ENCODE measurements at regions not wholly inside any gene's neighbourhood (a gene's known extent, or its start where the extent isn't known, plus 50 kb on each side); places are given as distances from the start of the nearest gene placed in this dataset.

GRCh38 chr5:109931049-109931780, 241.5 kb downstream of the MAN2A1 start:
- no peak for TF ChIP-seq CTCF (IDR thresholded peaks at IDR 0.05; ENCODE audit: insufficient read depth, low read depth, low read length, missing control alignments)
- DNase-seq (ENCODE audit: low read depth), result no peak
- H3K4me3 ChIP-seq (ENCODE audit: low read length), result no peak overlapping the region

DNA sequence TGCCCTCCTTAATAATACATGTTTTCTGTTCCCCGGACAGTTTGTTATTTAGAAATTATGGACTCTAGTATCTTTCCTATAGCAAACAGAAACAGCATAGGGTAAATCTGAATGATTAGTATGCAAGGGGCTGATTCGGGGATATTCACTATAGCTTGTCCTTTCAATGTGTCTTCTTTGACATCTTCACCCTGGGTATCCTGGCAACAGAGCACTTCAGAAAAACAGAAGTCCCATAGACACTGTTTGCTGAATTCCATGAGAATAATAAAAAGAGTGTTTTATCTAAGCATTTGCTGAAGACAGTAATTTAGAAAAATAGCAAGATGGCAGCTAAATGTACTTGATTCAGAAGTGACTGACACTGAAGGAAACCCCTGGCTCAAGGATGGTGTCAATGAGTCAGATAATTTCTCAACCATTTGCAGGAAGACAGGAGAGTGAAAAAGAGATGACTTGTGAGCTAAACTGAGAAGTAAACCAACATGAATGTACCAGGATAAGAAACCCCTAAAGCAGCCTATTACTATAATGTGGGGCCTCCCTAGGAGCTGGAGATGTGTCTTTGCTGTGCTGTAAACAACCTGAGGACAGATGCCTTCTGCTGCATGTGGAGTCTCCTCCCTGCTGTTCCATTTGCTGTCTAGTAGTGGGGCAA, 246.2 kb downstream of the MAN2A1 start:
- TF ChIP-seq CTCF (IDR thresholded peaks at IDR 0.05; ENCODE audit: insufficient read depth, low read depth, low read length, missing control alignments), result no peak

GRCh38 chr5:109936996-109937395, 247.3 kb downstream of the MAN2A1 start:
- no peak for TF ChIP-seq CTCF (IDR thresholded peaks at IDR 0.05; ENCODE audit: insufficient read depth, low read depth, low read length, missing control alignments)
- DNase-seq (ENCODE audit: low read depth), result peak; percentile 29
- H3K4me3 ChIP-seq (ENCODE audit: low read length), result no peak overlapping the region

More for the DNA sequence above, 246.2 kb downstream of the MAN2A1 start:
- DNase-seq (ENCODE audit: low read depth), result peak; percentile 50
- no peak overlapping the region for H3K4me3 ChIP-seq (ENCODE audit: low read length)

- no peak for TF ChIP-seq CTCF (IDR thresholded peaks at IDR 0.05; ENCODE audit: insufficient read depth, low read depth, low read length, missing control alignments)
- no peak overlapping the region for H3K4me3 ChIP-seq (ENCODE audit: low read length)
- no peak for DNase-seq (ENCODE audit: low read depth)
Observed at GRCh38 chr5:109937951-109938350, 248.2 kb downstream of the MAN2A1 start.

DNA sequence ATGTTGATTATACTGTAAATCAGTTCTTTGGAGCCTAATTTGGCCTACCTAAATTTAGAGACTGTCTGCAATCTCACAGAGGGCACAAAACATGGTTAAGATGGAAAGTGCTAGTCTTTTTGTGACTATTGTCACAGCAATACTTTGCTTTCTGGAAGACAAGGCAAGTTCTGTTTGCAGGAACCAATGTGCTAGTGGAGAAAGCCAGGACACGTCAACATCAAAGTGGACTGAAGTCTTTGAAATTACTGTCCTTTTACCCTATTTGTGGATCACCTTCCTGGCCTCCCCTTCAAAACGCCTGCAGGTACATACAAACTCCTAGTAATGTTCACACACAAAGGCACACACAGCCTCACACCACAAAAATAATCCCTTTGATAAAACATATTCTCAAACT, 248.7 kb downstream of the MAN2A1 start:
- no peak for DNase-seq (ENCODE audit: low read depth)
- TF ChIP-seq CTCF (IDR thresholded peaks at IDR 0.05; ENCODE audit: insufficient read depth, low read depth, low read length, missing control alignments), result no peak

DNA sequence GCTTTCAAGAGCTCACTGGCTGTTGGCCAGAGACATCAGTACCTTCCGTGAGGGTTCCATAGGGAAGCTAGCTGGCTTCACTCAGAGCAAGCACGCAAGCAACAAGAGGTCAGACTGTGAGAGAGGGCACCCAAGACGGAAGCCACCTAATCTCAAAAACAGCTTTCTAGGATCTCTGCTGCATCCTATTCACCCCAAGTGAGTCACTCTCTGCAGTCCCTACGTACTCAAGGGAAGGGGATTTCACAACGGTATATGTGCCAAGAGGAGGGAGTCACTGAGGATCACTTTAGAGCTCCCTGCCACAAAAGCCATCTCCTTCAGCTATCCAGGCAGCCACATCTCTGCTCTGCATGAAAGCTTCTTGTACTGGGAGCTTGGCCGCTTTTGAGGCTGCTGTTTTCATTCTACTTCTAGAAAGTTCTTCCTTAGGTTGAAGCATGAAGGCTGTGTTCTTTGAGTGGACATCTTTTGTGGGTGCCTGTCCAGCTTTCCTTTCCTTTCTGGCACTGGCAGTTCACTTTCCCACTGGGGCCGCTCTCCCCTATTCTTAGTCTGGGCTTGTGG, 249.5 kb downstream of the MAN2A1 start:
- no peak for TF ChIP-seq CTCF (IDR thresholded peaks at IDR 0.05; ENCODE audit: insufficient read depth, low read depth, low read length, missing control alignments)
- peak; percentile 57 for DNase-seq (ENCODE audit: low read depth)
- H3K4me3 ChIP-seq (ENCODE audit: low read length), result no peak overlapping the region

More for the DNA sequence above, 248.7 kb downstream of the MAN2A1 start:
- H3K4me3 ChIP-seq (ENCODE audit: low read length), result no peak overlapping the region

All from epithelial cell of esophagus (primary cell).